GM19025 (cell line): ENCODE measurements at regions not wholly inside any gene's neighbourhood (a gene's known extent, or its start where the extent isn't known, plus 50 kb on each side); places are given as distances from the start of the nearest gene placed in this dataset.
"Not testable (repeated sequence)": the region's sequence is repeated elsewhere in the genome, so short reads cannot be mapped to it uniquely, and the experiment has no call there.

Experiments
- ATAC-seq: cut with Tn5 transposase; IDR thresholded peaks from one replicate; pipeline ENCODE4 v1.9.1; 2021; ENCODE audit warnings: mild to moderate bottlenecking, low read depth, moderate library complexity; ENCODE audit not compliant: unreplicated experiment

- ATAC-seq: no peak
Observed at GRCh38 chr6:169020821-169021220, 232.8 kb downstream of the THBS2 start.

- ATAC-seq: no peak
Observed at GRCh38 chr6:169019727-169020491, 233.7 kb downstream of the THBS2 start.

GRCh38 chr6:169019111-169019510, 234.5 kb downstream of the THBS2 start:
- no peak for ATAC-seq

GRCh38 chr6:169016758-169017157, 236.9 kb downstream of the THBS2 start:
- ATAC-seq: no peak

- ATAC-seq: no peak
Observed at GRCh38 chr6:169014211-169015197, 239.1 kb downstream of the THBS2 start.

GRCh38 chr6:169009628-169010027, 244.0 kb downstream of the THBS2 start:
- no peak for ATAC-seq

GRCh38 chr6:169008641-169009257, 244.9 kb downstream of the THBS2 start:
- no peak for ATAC-seq

GRCh38 chr6:169005166-169005565, 248.5 kb downstream of the THBS2 start:
- no peak for ATAC-seq

GRCh38 chr6:169000022-169000421, 253.6 kb downstream of the THBS2 start:
- no peak for ATAC-seq

GRCh38 chr6:168999392-168999791, 254.3 kb downstream of the THBS2 start:
- no peak for ATAC-seq

GRCh38 chr6:168996356-168996625, 257.4 kb downstream of the THBS2 start:
- no peak for ATAC-seq

GRCh38 chr6:168995526-168996355, 257.9 kb downstream of the THBS2 start:
- no peak for ATAC-seq

GRCh38 chr6:168994956-168995355, 258.7 kb downstream of the THBS2 start:
- no peak for ATAC-seq

GRCh38 chr6:168992446-168993144, 261.1 kb downstream of the THBS2 start:
- no peak for ATAC-seq

GRCh38 chr6:168991695-168992094, 262.0 kb downstream of the THBS2 start:
- not testable (repeated sequence) for ATAC-seq

- ATAC-seq: no peak
Observed at GRCh38 chr6:168990019-168990751, 263.5 kb downstream of the THBS2 start.

GRCh38 chr6:168989421-168989820, 264.2 kb downstream of the THBS2 start:
- ATAC-seq: no peak

GRCh38 chr6:168988801-168989200, 264.8 kb downstream of the THBS2 start:
- ATAC-seq: no peak

- ATAC-seq: no peak
Observed at GRCh38 chr6:168988280-168988679, 265.4 kb downstream of the THBS2 start.
